Left ventricle myocardium inferior (tissue), 1 donor: ENCODE measurements at regions not wholly inside any gene's neighbourhood (a gene's known extent, or its start where the extent isn't known, plus 50 kb on each side); places are given as distances from the start of the nearest gene placed in this dataset.

Source experiments
- DNase-seq: peaks from one replicate; pipeline ENCODE4 v3.0.0-alpha.2; 2020
- H3K27ac ChIP-seq: fragments of 200-600 bp; replicated peaks from 2 replicates; pipeline ENCODE4 v1.8.0; 2021
- H3K27me3 ChIP-seq: fragments of 200-600 bp; 2 replicates; pipeline ENCODE4 v1.8.0; 2021; ENCODE audit warnings: low read depth
- H3K36me3 ChIP-seq: fragments of 200-600 bp; 2 replicates; pipeline ENCODE4 v1.8.0; 2021
- H3K4me1 ChIP-seq: fragments of 200-600 bp; 2 replicates; pipeline ENCODE4 v1.8.0; 2021
- H3K4me3 ChIP-seq: fragments of 200-600 bp; 2 replicates; pipeline ENCODE4 v1.8.0; 2021; ENCODE audit warnings: mild to moderate bottlenecking, moderate library complexity
- H3K9me3 ChIP-seq: fragments of 200-600 bp; replicated peaks from 2 replicates; pipeline ENCODE4 v1.8.0; 2021
- intact Hi-C: fragments of 100-400 bp; cut with micrococcal nuclease; formaldehyde crosslinking; loops from one replicate; pipeline ENCODE4 v1.11.0; 2022
- TF ChIP-seq, protein P1 (sequence below): fragments of 200-600 bp; IDR thresholded peaks from 2 replicates; pipeline ENCODE4 v1.8.0; 2021; ENCODE audit warnings: antibody characterized with exemption, mild to moderate bottlenecking, borderline replicate concordance
- donor health status: DM: no; HTN: yes; CAD: no; lungs with severe emphysema.

DNA sequence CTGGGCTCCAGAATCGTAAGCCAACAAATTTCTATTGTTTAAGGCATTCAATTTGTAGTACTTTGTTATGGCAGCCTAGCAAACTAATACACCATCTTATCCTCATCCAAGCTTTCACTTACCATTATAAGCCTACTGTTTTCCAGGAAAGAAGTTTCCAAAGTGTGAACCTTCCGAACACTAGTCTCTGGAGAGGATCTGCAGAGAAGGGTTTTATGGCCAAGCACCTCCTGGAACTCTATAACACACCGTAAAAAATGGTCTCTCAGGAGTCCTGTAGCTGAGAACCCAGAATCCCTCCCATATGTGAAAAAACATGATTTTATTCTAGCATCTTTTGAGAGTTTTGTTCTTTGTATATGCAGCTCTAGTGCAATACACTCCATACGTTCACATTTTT is 142.1 kb downstream of the POSTN start:
- Histone ChIP-seq H3K4me1 (no peaks in the 10 kb centered on the region), H3K27ac (no peak overlapping the region), H3K9me3 (peaks cover 18% of the 10 kb centered on the region), H3K27me3 (no peaks in the 10 kb centered on the region), H3K36me3 (no peaks in the 10 kb centered on the region), H3K4me3 (no peak overlapping the region)
- DNase-seq = no peak
- TF ChIP-seq, protein P1, sequence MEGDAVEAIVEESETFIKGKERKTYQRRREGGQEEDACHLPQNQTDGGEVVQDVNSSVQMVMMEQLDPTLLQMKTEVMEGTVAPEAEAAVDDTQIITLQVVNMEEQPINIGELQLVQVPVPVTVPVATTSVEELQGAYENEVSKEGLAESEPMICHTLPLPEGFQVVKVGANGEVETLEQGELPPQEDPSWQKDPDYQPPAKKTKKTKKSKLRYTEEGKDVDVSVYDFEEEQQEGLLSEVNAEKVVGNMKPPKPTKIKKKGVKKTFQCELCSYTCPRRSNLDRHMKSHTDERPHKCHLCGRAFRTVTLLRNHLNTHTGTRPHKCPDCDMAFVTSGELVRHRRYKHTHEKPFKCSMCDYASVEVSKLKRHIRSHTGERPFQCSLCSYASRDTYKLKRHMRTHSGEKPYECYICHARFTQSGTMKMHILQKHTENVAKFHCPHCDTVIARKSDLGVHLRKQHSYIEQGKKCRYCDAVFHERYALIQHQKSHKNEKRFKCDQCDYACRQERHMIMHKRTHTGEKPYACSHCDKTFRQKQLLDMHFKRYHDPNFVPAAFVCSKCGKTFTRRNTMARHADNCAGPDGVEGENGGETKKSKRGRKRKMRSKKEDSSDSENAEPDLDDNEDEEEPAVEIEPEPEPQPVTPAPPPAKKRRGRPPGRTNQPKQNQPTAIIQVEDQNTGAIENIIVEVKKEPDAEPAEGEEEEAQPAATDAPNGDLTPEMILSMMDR = no peak
- intact Hi-C loops = no loop called here

DNA sequence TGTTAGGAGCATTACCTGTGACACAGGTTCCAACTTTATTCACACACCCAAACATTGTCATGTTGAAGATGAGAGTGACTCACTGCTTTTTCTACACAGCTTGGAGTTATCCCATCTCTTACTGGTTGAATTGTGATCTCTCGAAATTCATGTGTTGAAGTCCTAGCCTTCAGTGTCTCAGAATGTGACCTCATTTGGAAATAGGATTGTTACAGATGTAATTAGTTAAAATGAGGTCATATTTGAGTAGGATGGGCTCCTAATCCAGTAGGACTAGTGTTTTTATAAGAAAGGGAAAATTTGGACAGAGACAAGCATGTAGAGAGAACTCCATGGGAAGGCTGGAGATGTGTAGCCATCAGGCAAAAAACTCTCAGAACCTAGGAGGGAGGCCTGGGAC is 142.5 kb downstream of the POSTN start:
- Histone ChIP-seq H3K27me3 (no peaks in the 10 kb centered on the region), H3K36me3 (no peaks in the 10 kb centered on the region), H3K9me3 (peaks cover 18% of the 10 kb centered on the region), H3K4me1 (no peaks in the 10 kb centered on the region), H3K27ac (no peak overlapping the region), H3K4me3 (no peak overlapping the region)
- intact Hi-C loops = no loop called here
- TF ChIP-seq, protein P1 = no peak
- DNase-seq = no peak

DNA sequence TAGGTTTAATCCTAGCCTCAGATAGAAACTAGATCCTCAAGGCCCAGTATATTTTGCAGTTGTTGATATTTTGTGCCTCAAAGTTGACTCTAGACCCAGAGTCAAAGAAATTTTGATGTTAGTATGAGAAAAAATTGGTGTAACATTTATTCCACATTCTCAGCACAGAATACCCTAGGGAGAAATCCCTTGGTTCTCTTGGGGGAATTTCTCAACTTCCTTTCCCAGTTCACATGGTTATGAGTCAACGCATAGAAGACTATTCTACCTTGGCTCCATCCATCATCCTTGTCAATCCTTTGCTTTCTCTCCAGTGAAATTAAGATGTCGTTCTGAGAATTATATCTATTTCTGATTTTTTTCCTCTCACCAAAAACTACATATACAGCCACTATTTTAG is 145.3 kb downstream of the POSTN start:
- Histone ChIP-seq H3K36me3 (no peaks in the 10 kb centered on the region), H3K4me3 (no peak overlapping the region), H3K27ac (no peak overlapping the region), H3K4me1 (no peaks in the 10 kb centered on the region), H3K9me3 (peaks cover 18% of the 10 kb centered on the region), H3K27me3 (no peaks in the 10 kb centered on the region)
- DNase-seq = no peak
- TF ChIP-seq, protein P1 = no peak
- intact Hi-C loops = no loop called here

DNA sequence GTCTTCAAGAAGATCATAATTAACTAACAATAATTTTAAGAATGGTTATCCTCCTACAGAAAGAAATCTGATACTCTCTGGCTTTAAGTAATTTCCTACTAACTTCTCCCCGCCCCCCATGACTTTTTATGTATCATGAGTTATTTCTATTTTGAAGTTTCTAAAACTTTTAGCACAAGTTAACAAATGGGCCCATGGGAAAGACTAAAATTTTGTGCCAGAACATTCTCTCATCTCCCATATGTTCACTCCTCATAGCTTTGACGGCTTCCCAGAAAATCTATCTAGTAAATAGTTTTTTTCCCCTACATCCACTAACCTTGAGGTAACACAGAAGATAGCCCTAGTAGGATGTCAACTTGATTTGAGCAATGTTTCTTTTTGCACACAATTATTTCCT is 148.3 kb downstream of the POSTN start:
- Histone ChIP-seq H3K9me3 (peaks cover 14% of the 10 kb centered on the region), H3K4me1 (peaks cover 4% of the 10 kb centered on the region), H3K36me3 (no peaks in the 10 kb centered on the region), H3K4me3 (no peak overlapping the region), H3K27me3 (no peaks in the 10 kb centered on the region), H3K27ac (no peak overlapping the region)
- TF ChIP-seq, protein P1 = no peak
- intact Hi-C loops = no loop called here
- no peak for DNase-seq

DNA sequence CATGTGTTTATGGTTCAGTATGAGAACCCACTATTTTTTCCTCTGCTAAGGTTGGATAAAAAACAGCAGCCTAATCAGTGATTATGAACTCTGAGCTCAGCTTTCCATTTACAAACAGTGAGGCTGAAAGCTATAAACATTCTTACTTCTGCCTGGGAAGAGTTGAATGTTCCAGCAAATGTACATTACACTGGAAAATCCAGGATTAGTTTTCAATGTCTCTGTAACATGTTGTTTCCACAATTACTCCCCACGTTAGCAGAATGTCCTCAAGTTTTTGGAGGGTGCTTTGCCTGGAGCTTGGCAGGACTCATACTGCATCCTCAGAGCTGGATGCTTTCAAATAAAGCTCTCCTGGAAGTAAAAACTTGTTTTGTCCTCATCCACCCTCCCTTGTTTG is 150.4 kb downstream of the POSTN start:
- H3K9me3 ChIP-seq = no peaks in the 10 kb centered on the region
- H3K4me3 ChIP-seq = no peak overlapping the region
- no peak overlapping the region for H3K27ac ChIP-seq
- intact Hi-C loops = no loop called here
- no peaks in the 10 kb centered on the region for H3K27me3 ChIP-seq
- TF ChIP-seq, protein P1 = no peak
- no peaks in the 10 kb centered on the region for H3K36me3 ChIP-seq
- peaks cover 4% of the 10 kb centered on the region for H3K4me1 ChIP-seq
- DNase-seq = no peak

DNA sequence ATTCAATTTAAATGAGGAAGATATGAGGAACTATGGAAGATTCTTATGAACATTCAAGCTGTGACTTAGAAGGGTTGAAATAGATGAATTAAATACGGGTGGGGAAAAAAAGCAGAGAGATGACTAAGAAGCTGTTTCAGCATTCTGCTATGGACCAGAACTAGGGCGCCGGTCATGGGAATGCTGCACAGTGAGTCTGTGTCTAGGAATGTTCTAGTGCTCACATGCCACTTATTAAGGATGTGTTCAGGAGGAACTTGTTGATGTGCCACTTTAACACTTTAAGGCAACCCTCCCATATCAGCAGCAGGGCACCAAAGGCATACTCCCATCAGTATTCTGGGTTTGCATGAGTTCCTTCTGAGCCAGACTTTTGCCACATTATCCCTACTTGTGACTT is 152.1 kb downstream of the POSTN start:
- Histone ChIP-seq H3K27ac (no peak overlapping the region), H3K27me3 (no peaks in the 10 kb centered on the region), H3K4me1 (peaks cover 4% of the 10 kb centered on the region), H3K36me3 (no peaks in the 10 kb centered on the region), H3K4me3 (no peak overlapping the region), H3K9me3 (no peaks in the 10 kb centered on the region)
- intact Hi-C loops = no loop called here
- TF ChIP-seq, protein P1 = no peak
- no peak for DNase-seq
